Liver (tissue), 3 donors: ENCODE measurements at regions not wholly inside any gene's neighbourhood (a gene's known extent, or its start where the extent isn't known, plus 50 kb on each side); places are given as distances from the start of the nearest gene placed in this dataset.

Experiments used
- ATF3 ChIP-seq: IDR thresholded peaks from 2 replicates; pipeline ENCODE4 v1.6.1; 2016; ENCODE audit warnings: antibody characterized with exemption
- CTCF ChIP-seq: fragments of 150-350 bp; IDR thresholded peaks from 2 replicates; pipeline ENCODE4 v1.5.1; 2017; ENCODE audit warnings: improper control_type of control experiment, low read depth, low read length; ENCODE audit not compliant: missing input control
- EGR1 ChIP-seq, 2 donors: IDR thresholded peaks; 2 replicates each; pipeline ENCODE4 v1.6.1; 2016 to 2018; ENCODE audit warnings: antibody characterized with exemption in 2 of 2, low read depth in 2 of 2
- HNF4A ChIP-seq, 2 donors: conservative IDR thresholded peaks; 2 replicates each; pipeline ENCODE4 v1.6.1; 2016; ENCODE audit warnings: antibody characterized with exemption in 2 of 2, mild to moderate bottlenecking in 2 of 2
- JUND ChIP-seq, 2 donors: IDR thresholded peaks; 2 replicates each; pipeline ENCODE4 v1.6.1; 2016; ENCODE audit warnings: antibody characterized with exemption in 2 of 2
- MAX ChIP-seq: IDR thresholded peaks from 2 replicates; pipeline ENCODE4 v1.6.1; 2016; ENCODE audit warnings: antibody characterized with exemption
- RAD21 ChIP-seq, 2 donors: IDR thresholded peaks; 2 replicates each; pipeline ENCODE4 v1.6.1; 2016; ENCODE audit warnings: antibody characterized with exemption in 2 of 2, mild to moderate bottlenecking in 2 of 2
- REST ChIP-seq: IDR thresholded peaks from 2 replicates; pipeline ENCODE4 v1.6.1; 2016; ENCODE audit warnings: antibody characterized with exemption, mild to moderate bottlenecking
- RXRA ChIP-seq, 2 donors: IDR thresholded peaks; 2 replicates each; pipeline ENCODE4 v1.6.1; 2017 to 2018; ENCODE audit warnings: antibody characterized with exemption in 2 of 2, mild to moderate bottlenecking in 1 of 2
- SP1 ChIP-seq: IDR thresholded peaks from 2 replicates; pipeline ENCODE4 v1.6.1; 2018; ENCODE audit warnings: antibody characterized with exemption, mild to moderate bottlenecking
- TAF1 ChIP-seq: conservative IDR thresholded peaks from 2 replicates; pipeline ENCODE4 v1.6.1; 2016; ENCODE audit warnings: antibody characterized with exemption, mild to moderate bottlenecking
- donor health status: healthy.
- donor health status: healthy.

GRCh38 chr11:133733631-133734030, 111.7 kb downstream of the SPATA19 start:
- TF ChIP-seq CTCF (no peak), RAD21 (IDR thresholded peaks at IDR 0.05) (no peak), REST (no peak), EGR1 (IDR thresholded peaks at IDR 0.05; ENCODE audit: low read depth in 2 of 2) (no peak), MAX (no peak), TAF1 (no peak), SP1 (no peak), ATF3 (no peak), RXRA (IDR thresholded peaks at IDR 0.05) (no peak), HNF4A (conservative IDR thresholded peaks at IDR 0.05) (no peak), JUND (IDR thresholded peaks at IDR 0.05) (no peak)
